ENCODE measurements at regions not wholly inside any gene's neighbourhood (a gene's known extent, or its start where the extent isn't known, plus 50 kb on each side); places are given as distances from the start of the nearest gene placed in this dataset.

DNA sequence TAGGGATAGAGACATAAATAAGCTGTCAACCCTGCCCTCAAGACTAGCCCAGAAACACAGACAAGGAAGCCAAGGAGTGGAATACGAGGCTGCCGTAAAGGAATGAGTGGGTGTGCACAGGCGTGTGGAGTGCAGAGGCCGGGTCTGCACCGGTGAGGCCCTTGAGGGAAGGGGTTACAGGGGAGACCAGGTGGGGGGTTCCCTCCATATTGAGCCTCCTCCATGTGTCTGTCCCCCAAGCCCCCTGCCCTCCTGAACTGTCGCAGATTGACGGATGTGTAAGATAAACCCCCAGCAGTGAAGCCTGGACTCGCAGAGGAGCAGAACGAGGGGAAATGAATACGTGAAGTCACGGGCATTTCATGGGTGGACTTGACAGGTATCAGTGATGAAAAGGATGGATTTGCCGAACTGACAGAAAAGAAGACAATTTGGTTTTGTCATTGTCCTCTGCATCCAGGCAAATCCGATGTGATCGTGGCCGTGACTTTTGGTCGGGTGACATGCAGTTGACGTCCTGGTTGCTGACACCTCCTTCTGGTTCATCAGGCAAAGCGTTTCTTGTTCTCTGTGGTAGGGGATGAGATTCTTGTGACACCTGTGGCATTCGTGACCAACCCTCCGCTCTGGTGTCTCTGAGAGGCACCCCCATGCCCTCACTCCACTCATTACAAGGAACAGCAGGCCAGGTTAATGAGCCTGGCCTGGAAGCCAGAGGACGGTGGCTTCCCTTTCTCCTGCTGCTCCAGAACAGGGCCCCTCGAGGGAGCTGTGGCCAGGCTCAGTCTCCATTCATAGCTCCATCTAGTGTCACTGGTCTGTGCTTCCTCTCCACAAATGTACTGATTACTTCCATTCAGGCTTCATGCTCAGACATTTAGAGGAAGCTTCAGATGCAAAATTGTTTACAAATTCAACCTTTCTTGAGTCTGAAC, 223.1 kb upstream of the B3GAT1 start:
- POLR2A ChIA-PET, result no interaction called here
- Mint-ChIP-seq H3K27ac (no peak overlapping the region), H3K27me3 (peaks cover 3% of the 10 kb centered on the region), H3K4me1 (ENCODE audit: low read depth) (no peaks in the 10 kb centered on the region), H3K36me3 (no peaks in the 10 kb centered on the region), H3K4me3 (no peak overlapping the region), H3K9me3 (no peaks in the 10 kb centered on the region)
- CTCF ChIA-PET, result no interaction called here
- intact Hi-C loops (cut with micrococcal nuclease), result no loop called here
- no peak for DNase-seq

DNA sequence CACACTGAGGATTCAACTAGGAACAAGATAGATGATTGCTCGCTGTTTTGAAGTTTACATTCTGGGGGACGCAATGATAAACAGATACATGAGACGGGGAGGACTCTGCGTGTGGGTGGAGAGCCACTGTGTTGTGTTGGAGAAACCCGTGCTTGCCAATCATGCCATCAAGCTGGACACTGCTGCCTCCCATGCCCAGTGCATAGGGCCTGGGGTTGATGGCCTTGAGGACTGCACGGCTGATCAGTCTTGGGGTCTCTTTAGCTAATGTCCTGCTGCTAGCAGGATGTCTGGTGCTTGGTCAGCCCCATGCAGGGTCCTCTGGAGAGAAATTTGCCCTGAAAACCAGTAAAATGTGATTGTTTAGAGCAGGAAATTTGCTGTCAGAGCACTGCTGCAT, 221.2 kb upstream of the B3GAT1 start:
- H3K4me3 Mint-ChIP-seq, result no peak overlapping the region
- peaks cover 2% of the 10 kb centered on the region for H3K27me3 Mint-ChIP-seq
- ChIA-PET POLR2A (no interaction called here), CTCF (no interaction called here)
- no peaks in the 10 kb centered on the region for H3K9me3 Mint-ChIP-seq
- H3K4me1 Mint-ChIP-seq (ENCODE audit: low read depth), result no peaks in the 10 kb centered on the region
- intact Hi-C loops (cut with micrococcal nuclease), result no loop called here
- no peaks in the 10 kb centered on the region for H3K36me3 Mint-ChIP-seq
- DNase-seq, result no peak
- no peak overlapping the region for H3K27ac Mint-ChIP-seq

DNA sequence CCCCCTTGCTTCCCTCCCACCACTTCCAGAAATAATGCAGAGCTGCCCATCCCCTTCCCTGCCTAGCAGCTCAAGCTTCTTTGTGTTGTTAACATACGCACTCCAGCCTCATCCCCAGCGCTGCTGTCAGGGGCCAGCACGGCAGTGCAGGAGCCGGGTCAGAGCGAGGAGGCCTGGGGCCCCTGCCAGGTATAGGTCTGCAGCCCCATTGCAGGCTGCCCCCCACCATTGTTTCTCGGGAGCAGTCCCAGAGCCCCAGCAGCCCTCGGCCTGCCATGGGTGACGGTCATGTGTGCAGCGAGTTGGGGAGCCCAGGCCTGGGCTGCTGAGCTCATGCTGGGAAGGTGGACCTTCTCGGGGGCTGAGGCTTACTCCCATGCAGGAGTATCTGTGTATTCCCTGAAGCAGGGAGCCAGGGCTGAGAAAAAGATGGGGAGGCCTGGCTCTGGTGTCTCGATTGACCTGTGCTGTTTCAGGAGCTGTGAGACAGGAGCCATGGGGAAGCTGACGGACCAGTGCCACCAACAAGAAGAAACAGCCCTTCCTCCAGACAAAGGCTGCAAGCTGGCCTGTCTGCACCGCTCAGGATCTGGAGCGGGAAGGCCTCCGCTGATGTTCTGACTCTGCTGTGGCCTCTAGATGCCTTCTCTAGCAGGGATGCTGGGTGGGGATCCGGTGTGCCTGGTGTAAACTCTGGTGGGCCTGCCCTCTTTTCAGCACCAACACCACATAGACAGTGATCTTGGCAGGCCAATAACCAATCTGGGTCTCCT, 220.5 kb upstream of the B3GAT1 start:
- Mint-ChIP-seq H3K36me3 (no peaks in the 10 kb centered on the region), H3K4me1 (ENCODE audit: low read depth) (no peaks in the 10 kb centered on the region), H3K27ac (no peak overlapping the region), H3K9me3 (no peaks in the 10 kb centered on the region), H3K27me3 (peaks cover 6% of the 10 kb centered on the region), H3K4me3 (no peak overlapping the region)
- DNase-seq, result no peak
- POLR2A ChIA-PET, result no interaction called here
- CTCF ChIA-PET, result no interaction called here
- intact Hi-C loops (cut with micrococcal nuclease), result no loop called here

DNA sequence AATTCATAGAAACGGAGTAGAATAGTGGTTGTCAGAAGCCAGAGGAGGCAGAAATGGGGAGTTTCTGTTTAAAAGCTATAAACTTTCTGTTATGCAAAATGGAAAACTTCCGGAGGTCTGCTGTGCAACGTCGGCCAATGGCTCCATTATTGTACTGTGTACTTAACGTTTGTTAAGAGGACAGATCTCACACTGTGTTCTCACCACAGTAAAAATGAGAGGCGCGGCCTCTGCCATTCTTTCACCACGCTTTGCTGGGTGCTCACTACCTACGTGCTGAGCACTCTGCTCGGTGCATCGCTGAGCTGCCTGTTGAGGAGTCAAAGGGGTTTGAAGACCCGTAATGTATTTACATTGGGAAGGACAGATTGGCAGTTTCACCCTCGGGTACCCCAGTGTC, 218.8 kb upstream of the B3GAT1 start:
- Mint-ChIP-seq H3K4me3 (no peak overlapping the region), H3K27ac (no peak overlapping the region), H3K4me1 (ENCODE audit: low read depth) (no peaks in the 10 kb centered on the region), H3K27me3 (peaks cover 6% of the 10 kb centered on the region), H3K9me3 (no peaks in the 10 kb centered on the region), H3K36me3 (no peaks in the 10 kb centered on the region)
- intact Hi-C loops (cut with micrococcal nuclease), result no loop called here
- ChIA-PET POLR2A (no interaction called here), CTCF (no interaction called here)
- no peak for DNase-seq

DNA sequence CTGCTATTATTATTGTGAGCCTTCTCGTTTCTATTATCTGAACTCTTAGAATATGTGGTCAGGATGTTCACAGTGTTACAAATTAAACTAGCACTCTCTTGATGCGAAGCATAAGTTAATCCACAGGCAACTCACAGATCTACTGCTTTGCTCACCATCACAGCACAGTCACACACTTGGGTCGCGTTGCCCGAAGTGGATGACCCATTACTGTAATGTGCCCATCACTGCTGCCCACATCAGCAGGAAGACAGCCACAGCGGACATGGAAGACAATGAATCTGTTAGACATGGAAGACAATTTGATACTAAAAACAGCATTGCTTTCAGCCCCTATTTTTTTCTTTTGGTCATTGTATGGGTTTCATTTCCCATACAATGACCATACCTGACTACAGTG, 216.4 kb upstream of the B3GAT1 start:
- H3K27ac Mint-ChIP-seq, result no peak overlapping the region
- H3K4me3 Mint-ChIP-seq, result no peak overlapping the region
- no peaks in the 10 kb centered on the region for H3K4me1 Mint-ChIP-seq (ENCODE audit: low read depth)
- no peaks in the 10 kb centered on the region for H3K9me3 Mint-ChIP-seq
- CTCF ChIA-PET, result no interaction called here
- no peak for DNase-seq
- intact Hi-C loops (cut with micrococcal nuclease), result no loop called here
- POLR2A ChIA-PET, result no interaction called here
- peaks cover 8% of the 10 kb centered on the region for H3K27me3 Mint-ChIP-seq
- no peaks in the 10 kb centered on the region for H3K36me3 Mint-ChIP-seq

DNA sequence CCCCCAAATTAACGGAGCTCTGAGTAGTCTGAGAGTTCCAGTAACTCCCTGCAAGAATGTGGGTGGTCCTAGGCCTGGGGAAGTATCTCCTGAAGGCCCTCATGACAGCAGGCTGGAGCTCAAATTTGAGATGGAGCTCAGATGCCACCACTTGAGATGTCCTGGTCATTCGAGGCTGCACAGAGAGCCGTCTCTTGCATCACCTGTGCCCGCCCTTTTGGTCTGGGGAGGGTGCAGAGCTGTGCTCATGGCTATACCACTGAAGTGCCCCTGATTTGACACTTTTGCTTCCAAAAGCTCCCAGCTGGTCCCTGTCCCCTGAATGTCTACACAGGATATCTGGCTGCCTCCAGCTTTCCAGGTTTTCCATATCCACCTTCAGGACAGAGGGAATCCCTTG, 214.0 kb upstream of the B3GAT1 start:
- Mint-ChIP-seq H3K27ac (no peak overlapping the region), H3K27me3 (peaks cover 11% of the 10 kb centered on the region), H3K4me3 (no peak overlapping the region), H3K9me3 (no peaks in the 10 kb centered on the region), H3K4me1 (ENCODE audit: low read depth) (no peaks in the 10 kb centered on the region), H3K36me3 (no peaks in the 10 kb centered on the region)
- no peak for DNase-seq
- ChIA-PET CTCF (no interaction called here), POLR2A (no interaction called here)
- intact Hi-C loops (cut with micrococcal nuclease), result no loop called here

DNA sequence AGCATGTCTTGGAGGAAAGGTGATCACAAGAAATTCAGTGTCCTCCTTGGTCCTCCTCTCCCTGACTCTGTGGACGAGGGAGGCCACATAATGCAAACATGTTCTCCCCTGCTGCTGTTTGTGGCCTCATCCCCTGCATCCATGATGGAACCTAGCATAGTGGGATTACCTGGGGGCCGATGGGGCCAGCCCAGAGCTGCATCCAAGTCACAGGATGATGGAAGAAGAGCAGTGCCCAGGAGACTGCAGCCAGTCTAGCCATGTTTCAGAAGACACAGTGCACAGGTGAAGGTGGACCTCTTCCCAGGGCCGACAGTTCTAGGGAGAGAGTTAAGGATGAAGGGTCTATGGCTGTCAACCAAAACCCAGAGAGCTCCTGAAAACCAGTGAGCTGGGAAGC, 213.6 kb upstream of the B3GAT1 start:
- peaks cover 11% of the 10 kb centered on the region for H3K27me3 Mint-ChIP-seq
- ChIA-PET POLR2A (no interaction called here), CTCF (no interaction called here)
- DNase-seq, result no peak
- H3K9me3 Mint-ChIP-seq, result no peaks in the 10 kb centered on the region
- no peak overlapping the region for H3K27ac Mint-ChIP-seq
- H3K4me3 Mint-ChIP-seq, result no peak overlapping the region
- H3K36me3 Mint-ChIP-seq, result no peaks in the 10 kb centered on the region
- intact Hi-C loops (cut with micrococcal nuclease), result no loop called here
- H3K4me1 Mint-ChIP-seq (ENCODE audit: low read depth), result no peaks in the 10 kb centered on the region

DNA sequence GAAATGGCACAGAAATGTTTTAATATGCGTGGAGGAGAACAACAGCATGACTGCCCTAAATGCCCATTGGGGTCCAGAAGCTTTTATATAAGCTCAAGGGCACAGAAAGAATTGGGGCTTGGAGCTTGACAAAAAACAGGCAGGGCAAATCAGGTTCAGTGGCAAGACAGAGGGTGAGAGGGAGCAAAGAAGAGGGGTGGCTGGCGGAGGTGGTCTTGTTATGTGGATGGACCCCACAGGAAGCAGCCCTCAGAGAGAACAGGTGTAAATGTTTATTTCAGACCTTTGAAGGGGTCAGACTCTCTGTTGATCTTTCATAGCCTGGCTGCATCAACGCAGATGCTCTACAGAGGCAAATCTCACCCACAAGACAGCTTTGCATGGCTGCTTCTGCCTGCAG, 213.1 kb upstream of the B3GAT1 start:
- POLR2A ChIA-PET, result no interaction called here

DNA sequence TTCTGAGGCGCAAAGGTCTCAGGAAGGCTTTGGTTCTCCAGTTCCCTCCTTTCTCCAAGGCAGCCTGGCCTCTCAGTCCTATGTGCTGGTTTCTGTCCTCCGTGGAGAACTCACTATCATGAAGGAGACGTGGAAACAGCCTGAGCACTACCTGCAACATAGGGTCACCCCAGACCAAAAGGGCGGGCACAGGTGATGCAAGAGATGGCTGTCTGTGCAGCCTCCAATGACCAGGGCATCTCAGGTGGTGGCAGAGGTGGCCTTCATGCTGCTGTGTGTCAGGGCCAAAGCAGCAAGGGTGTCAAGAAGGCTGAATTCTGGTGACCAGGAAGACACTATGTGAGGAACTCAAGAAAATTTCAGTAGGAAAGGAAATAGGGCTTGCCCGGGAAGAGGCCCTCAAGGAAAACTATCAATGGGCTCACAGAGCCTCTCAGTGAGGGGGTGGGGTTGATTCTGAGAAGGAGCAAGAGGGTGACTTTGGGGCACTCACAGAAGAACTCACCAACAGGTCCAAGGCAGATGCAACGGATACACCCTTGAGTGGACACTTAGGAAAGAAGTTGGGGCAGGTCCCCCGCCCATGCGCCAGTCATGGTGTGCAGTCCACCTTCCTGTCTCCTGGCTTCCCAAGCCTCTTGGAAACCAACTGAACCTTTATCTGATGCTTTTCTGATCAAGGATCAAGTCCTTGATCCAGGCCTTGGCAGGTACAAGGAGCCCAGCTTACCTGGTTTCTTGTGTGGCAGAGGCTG, 212.3 kb upstream of the B3GAT1 start:
- POLR2A ChIA-PET, result no interaction called here
- CTCF ChIA-PET, result no interaction called here
- Mint-ChIP-seq H3K4me3 (no peak overlapping the region), H3K9me3 (no peaks in the 10 kb centered on the region), H3K27ac (no peak overlapping the region), H3K36me3 (no peaks in the 10 kb centered on the region), H3K27me3 (peaks cover 11% of the 10 kb centered on the region), H3K4me1 (ENCODE audit: low read depth) (no peaks in the 10 kb centered on the region)
- intact Hi-C loops (cut with micrococcal nuclease), result no loop called here
- DNase-seq, result no peak

More for the DNA sequence above, 213.1 kb upstream of the B3GAT1 start:
- Mint-ChIP-seq H3K4me1 (ENCODE audit: low read depth) (no peaks in the 10 kb centered on the region), H3K9me3 (no peaks in the 10 kb centered on the region), H3K36me3 (no peaks in the 10 kb centered on the region), H3K4me3 (no peak overlapping the region), H3K27ac (no peak overlapping the region), H3K27me3 (peaks cover 11% of the 10 kb centered on the region)
- CTCF ChIA-PET, result no interaction called here
- intact Hi-C loops (cut with micrococcal nuclease), result no loop called here
- DNase-seq, result no peak

DNA sequence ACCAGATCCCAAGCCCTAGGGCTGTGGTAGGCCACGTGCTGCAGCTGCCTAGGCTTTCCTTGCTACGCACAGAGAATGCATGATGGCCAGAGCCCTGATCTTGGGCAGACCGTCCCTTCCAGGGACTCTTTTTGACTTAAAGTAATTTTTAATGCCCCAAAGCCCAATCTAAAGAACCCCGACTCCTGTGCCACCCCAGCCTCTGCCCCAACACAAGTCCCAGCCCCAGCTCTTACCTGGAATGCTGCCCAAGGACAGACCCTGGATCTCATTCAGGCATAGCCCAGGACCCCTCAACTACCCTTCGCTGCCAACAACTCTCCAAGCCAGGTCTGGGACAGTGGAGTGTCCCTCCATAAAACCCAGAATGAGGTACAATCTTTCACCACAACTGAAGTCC, 211.7 kb upstream of the B3GAT1 start:
- no peak overlapping the region for H3K27ac Mint-ChIP-seq
- no peaks in the 10 kb centered on the region for H3K4me1 Mint-ChIP-seq (ENCODE audit: low read depth)
- no peaks in the 10 kb centered on the region for H3K36me3 Mint-ChIP-seq
- no peaks in the 10 kb centered on the region for H3K9me3 Mint-ChIP-seq
- CTCF ChIA-PET, result no interaction called here
- POLR2A ChIA-PET, result no interaction called here
- intact Hi-C loops (cut with micrococcal nuclease), result no loop called here
- no peak for DNase-seq
- peaks cover 11% of the 10 kb centered on the region for H3K27me3 Mint-ChIP-seq
- no peak overlapping the region for H3K4me3 Mint-ChIP-seq

DNA sequence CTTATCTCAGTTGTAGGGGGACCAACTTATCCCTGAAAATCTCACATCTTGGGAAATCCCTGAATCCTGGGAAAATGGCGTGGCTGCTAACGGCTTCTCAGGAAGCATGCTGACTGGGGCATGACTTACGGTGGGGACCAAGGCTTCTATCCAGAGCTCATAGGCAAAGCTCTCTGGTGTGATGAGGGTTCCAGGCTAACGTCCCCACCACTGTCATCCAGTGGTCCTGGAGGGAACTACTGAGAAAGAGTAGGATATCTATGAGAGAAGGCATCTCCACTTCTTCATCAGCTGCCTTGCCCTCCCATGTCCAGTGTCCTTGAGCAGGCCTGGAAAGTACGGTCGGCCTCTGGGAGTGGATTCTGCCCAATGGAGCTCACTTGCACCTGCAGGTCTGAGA, 210.4 kb upstream of the B3GAT1 start:
- H3K4me1 Mint-ChIP-seq (ENCODE audit: low read depth), result no peaks in the 10 kb centered on the region
- intact Hi-C loops (cut with micrococcal nuclease), result no loop called here

DNA sequence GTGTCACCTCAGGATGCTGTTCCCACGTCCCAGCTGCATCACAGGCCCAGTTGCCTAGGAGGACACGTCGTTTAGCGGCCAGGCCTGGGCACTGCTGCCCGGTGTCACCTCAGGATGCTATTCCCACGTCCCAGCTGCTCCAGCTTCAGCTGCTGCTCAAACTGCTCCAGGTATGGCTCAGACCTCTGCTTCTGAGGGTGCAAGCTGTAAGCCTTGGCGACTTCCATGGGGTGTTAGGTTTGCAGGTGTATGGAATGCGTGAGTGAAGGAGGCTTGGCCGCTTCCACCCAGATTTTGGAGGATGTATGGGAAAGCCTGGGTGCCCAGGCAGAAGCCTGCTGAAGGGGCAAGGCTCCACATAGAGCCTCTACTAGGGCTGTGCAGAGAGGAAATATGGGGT, 205.3 kb upstream of the B3GAT1 start:
- ChIA-PET CTCF (interaction anchor here (1.5 kb wide), 1 partner anchor 26 kb away, joined by 4 read pairs; no protein-coding TSS in a partner anchor), POLR2A (no interaction called here)
- Mint-ChIP-seq H3K27me3 (peaks cover 2% of the 10 kb centered on the region), H3K27ac (no peak overlapping the region), H3K4me1 (ENCODE audit: low read depth) (no peaks in the 10 kb centered on the region), H3K4me3 (no peak overlapping the region), H3K36me3 (no peaks in the 10 kb centered on the region), H3K9me3 (no peaks in the 10 kb centered on the region)
- no peak for DNase-seq
- intact Hi-C loops (cut with micrococcal nuclease), result no loop called here

More for the DNA sequence above, 210.4 kb upstream of the B3GAT1 start:
- no peak for DNase-seq
- POLR2A ChIA-PET, result no interaction called here
- Mint-ChIP-seq H3K9me3 (no peaks in the 10 kb centered on the region), H3K4me3 (no peak overlapping the region), H3K27ac (no peak overlapping the region), H3K36me3 (no peaks in the 10 kb centered on the region), H3K27me3 (peaks cover 5% of the 10 kb centered on the region)
- CTCF ChIA-PET, result no interaction called here

All from activated CD4-positive, alpha-beta memory T cell treated with anti-CD3 and anti-CD28 coated beads for 36 hours (primary cell).